ENCODE measurements at regions not wholly inside any gene's neighbourhood (a gene's known extent, or its start where the extent isn't known, plus 50 kb on each side); places are given as distances from the start of the nearest gene placed in this dataset.

DNA sequence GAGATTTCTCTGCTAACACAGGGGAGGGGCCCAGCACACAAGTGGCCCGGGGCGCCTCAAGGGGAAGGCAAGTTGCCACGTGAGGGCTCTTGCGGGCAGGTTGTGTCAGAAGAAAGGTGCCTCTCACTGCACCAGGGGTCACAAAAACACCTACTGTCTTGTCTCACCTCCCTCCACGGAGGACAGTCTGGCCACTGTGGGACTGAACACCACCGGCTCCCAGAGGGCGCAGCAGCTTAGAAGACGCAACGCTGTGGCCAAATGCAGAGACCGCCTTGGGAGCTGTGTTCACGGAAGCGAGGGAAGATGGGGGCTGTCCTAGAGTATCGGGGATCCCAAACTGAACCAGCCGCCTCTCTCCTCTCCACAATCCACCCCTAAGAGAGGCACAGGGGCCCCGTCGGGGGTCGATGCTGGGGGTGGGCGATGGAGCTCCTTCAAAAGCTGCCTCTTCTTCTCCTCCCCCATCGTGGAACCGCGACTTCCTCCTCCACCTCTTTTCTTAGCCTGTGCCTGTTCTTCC lies 177.5 kb downstream of the FOXO1 start:
- Histone ChIP-seq H3F3A (ENCODE audit: insufficient read depth, low read length) (no peaks in the 10 kb centered on the region), H3K4me2 (ENCODE audit: low read length) (no peak overlapping the region), H3K27me3 (ENCODE audit: insufficient read depth, low read length) (no peaks in the 10 kb centered on the region), H3K79me2 (ENCODE audit: insufficient read depth, low read length) (no peaks in the 10 kb centered on the region), H3K36me3 (ENCODE audit: insufficient read depth, low read length) (no peaks in the 10 kb centered on the region), H3K4me1 (ENCODE audit: insufficient read depth, low read length, severe bottlenecking) (peaks cover 47% of the 10 kb centered on the region), H3K27ac (ENCODE audit: low read depth, low read length, poor library complexity, severe bottlenecking) (no peak overlapping the region), H3K9me3 (ENCODE audit: low read length) (no peaks in the 10 kb centered on the region), H3K9me2 (ENCODE audit: low read depth, low read length) (no peaks in the 10 kb centered on the region), H3K9ac (ENCODE audit: low read length) (no peak overlapping the region), H4K20me1 (ENCODE audit: insufficient read depth, low read length) (no peaks in the 10 kb centered on the region), H3K4me3 (ENCODE audit: low read depth, low read length, poor library complexity, severe bottlenecking) (no peak overlapping the region), H2AFZ (ENCODE audit: low read length) (no peak overlapping the region)
- TF ChIP-seq EZH2 (IDR thresholded peaks at IDR 0.05; ENCODE audit: borderline replicate concordance, low read length): no peak
- TF ChIP-seq, protein P1, sequence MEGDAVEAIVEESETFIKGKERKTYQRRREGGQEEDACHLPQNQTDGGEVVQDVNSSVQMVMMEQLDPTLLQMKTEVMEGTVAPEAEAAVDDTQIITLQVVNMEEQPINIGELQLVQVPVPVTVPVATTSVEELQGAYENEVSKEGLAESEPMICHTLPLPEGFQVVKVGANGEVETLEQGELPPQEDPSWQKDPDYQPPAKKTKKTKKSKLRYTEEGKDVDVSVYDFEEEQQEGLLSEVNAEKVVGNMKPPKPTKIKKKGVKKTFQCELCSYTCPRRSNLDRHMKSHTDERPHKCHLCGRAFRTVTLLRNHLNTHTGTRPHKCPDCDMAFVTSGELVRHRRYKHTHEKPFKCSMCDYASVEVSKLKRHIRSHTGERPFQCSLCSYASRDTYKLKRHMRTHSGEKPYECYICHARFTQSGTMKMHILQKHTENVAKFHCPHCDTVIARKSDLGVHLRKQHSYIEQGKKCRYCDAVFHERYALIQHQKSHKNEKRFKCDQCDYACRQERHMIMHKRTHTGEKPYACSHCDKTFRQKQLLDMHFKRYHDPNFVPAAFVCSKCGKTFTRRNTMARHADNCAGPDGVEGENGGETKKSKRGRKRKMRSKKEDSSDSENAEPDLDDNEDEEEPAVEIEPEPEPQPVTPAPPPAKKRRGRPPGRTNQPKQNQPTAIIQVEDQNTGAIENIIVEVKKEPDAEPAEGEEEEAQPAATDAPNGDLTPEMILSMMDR (IDR thresholded peaks at IDR 0.05; ENCODE audit: low read length): no peak

DNA sequence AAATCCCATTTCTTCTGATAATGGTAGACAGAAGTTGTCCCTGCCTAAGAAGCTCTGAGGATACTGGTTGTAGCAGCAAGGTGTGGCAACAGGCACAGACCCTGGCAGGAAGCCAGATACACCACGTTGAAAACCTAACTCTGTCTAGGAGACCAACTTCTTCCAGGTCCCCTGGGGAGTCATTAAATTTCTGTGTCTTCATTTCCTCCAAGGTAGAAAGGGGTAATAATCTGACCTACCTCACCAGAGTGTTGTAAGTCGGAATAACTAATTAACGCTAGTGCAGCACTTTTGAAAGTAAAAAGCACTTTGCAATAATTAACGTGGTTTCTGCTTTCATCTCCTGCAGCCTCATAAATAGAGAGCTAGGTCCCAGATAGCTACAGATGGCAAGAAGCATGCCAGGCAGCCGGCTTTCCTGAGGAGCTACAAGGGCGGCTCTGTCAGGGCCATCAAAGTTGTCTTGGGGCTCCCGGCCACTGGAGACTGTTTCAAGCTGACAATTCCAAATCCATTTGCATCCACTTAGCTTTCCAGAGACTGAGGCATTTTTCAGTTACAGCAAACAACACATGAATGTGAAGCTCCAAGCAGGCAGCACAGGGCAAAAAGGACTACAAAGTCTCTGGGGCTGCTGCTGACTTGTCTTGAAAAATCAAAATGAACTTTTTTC lies 176.2 kb downstream of the FOXO1 start:
- H3K9ac ChIP-seq (ENCODE audit: low read length): no peak overlapping the region
- peaks cover 47% of the 10 kb centered on the region for H3K4me1 ChIP-seq (ENCODE audit: insufficient read depth, low read length, severe bottlenecking)
- H2AFZ ChIP-seq (ENCODE audit: low read length): no peak overlapping the region
- no peak overlapping the region for H3K4me3 ChIP-seq (ENCODE audit: low read depth, low read length, poor library complexity, severe bottlenecking)
- H4K20me1 ChIP-seq (ENCODE audit: insufficient read depth, low read length): no peaks in the 10 kb centered on the region
- H3F3A ChIP-seq (ENCODE audit: insufficient read depth, low read length): no peaks in the 10 kb centered on the region
- no peaks in the 10 kb centered on the region for H3K36me3 ChIP-seq (ENCODE audit: insufficient read depth, low read length)
- no peaks in the 10 kb centered on the region for H3K9me3 ChIP-seq (ENCODE audit: low read length)
- no peaks in the 10 kb centered on the region for H3K27me3 ChIP-seq (ENCODE audit: insufficient read depth, low read length)
- H3K9me2 ChIP-seq (ENCODE audit: low read depth, low read length): no peaks in the 10 kb centered on the region
- H3K27ac ChIP-seq (ENCODE audit: low read depth, low read length, poor library complexity, severe bottlenecking): no peak overlapping the region
- TF ChIP-seq, protein P1 (IDR thresholded peaks at IDR 0.05; ENCODE audit: low read length): no peak
- TF ChIP-seq EZH2 (IDR thresholded peaks at IDR 0.05; ENCODE audit: borderline replicate concordance, low read length): no peak
- H3K4me2 ChIP-seq (ENCODE audit: low read length): peak overlapping the region; percentile 19; the same call in 1 of the 2 replicates
- H3K79me2 ChIP-seq (ENCODE audit: insufficient read depth, low read length): no peaks in the 10 kb centered on the region

DNA sequence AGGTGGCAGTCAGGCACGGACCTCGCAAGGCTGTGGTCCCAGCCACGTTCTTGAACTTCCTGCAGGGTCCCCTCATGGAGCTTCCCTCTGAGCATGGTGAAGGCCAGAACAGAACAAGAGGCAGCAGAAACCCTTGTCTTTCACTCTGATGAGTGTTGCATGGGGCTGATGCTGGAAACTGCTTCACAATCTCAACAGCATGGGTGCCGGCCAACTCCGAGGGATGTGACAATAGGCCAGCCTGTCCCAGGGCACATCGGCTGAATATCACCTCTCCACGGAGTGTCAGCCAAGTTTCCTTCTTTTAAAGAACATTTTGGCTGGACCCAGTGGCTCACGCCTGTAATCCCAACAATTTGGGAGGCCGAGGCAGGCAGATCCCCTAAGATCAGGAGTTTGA lies 173.9 kb downstream of the FOXO1 start:
- no peak overlapping the region for H3K4me3 ChIP-seq (ENCODE audit: low read depth, low read length, poor library complexity, severe bottlenecking)
- no peak overlapping the region for H3K27ac ChIP-seq (ENCODE audit: low read depth, low read length, poor library complexity, severe bottlenecking)
- H3K4me1 ChIP-seq (ENCODE audit: insufficient read depth, low read length, severe bottlenecking): peaks cover 35% of the 10 kb centered on the region
- H3F3A ChIP-seq (ENCODE audit: insufficient read depth, low read length): no peaks in the 10 kb centered on the region
- H3K9me2 ChIP-seq (ENCODE audit: low read depth, low read length): no peaks in the 10 kb centered on the region
- no peak overlapping the region for H2AFZ ChIP-seq (ENCODE audit: low read length)
- no peaks in the 10 kb centered on the region for H3K9me3 ChIP-seq (ENCODE audit: low read length)
- H3K9ac ChIP-seq (ENCODE audit: low read length): no peak overlapping the region
- no peaks in the 10 kb centered on the region for H3K27me3 ChIP-seq (ENCODE audit: insufficient read depth, low read length)
- H3K4me2 ChIP-seq (ENCODE audit: low read length): no peak overlapping the region
- no peaks in the 10 kb centered on the region for H3K36me3 ChIP-seq (ENCODE audit: insufficient read depth, low read length)
- H4K20me1 ChIP-seq (ENCODE audit: insufficient read depth, low read length): no peaks in the 10 kb centered on the region
- H3K79me2 ChIP-seq (ENCODE audit: insufficient read depth, low read length): no peaks in the 10 kb centered on the region
- TF ChIP-seq, protein P1 (IDR thresholded peaks at IDR 0.05; ENCODE audit: low read length): no peak
- no peak for TF ChIP-seq EZH2 (IDR thresholded peaks at IDR 0.05; ENCODE audit: borderline replicate concordance, low read length)
